K562 (cell line): ENCODE measurements at regions not wholly inside any gene's neighbourhood (a gene's known extent, or its start where the extent isn't known, plus 50 kb on each side); places are given as distances from the start of the nearest gene placed in this dataset.
"Not testable (repeated sequence)": the region's sequence is repeated elsewhere in the genome, so short reads cannot be mapped to it uniquely, and the experiment has no call there.

ENCODE experiments used
- ATAC-seq: fragments of 200-7000 bp; cut with Tn5 transposase; 3 replicates; pipeline ENCODE4 v1.9.1; 2020; ENCODE audit warnings: moderate library complexity
- BruUV-seq: library from RNA; stranded (reverse); fragments of 400-500 nt; replicated peaks from 2 replicates; lab custom pipeline; 2021; lab: Mats Ljungman, UMichigan
- CTCF ChIA-PET: fragments of 300-600 bp; formaldehyde crosslinking; extraction: SDS; loops from one replicate; lab custom pipeline; 2021; ENCODE audit warnings: low intra/inter-chr PET ratio; lab: Yijun Ruan, JAX
- POLR2A ChIA-PET: fragments of 300-600, 350-650 bp; sonication (Branson Sonifier 250); formaldehyde crosslinking; extraction: SDS; loops from one replicate; lab custom pipeline; 2021; ENCODE audit warnings: antibody characterized with exemption, inconsistent platforms; lab: Yijun Ruan, JAX
- DNase-seq, 4 experiments: peaks; one replicate each; pipeline versions ENCODE4 v3.0.0 to v3.0.0-alpha.2; 2011 to 2018; ENCODE audit warnings: low spot score in 3 of 4, mixed read lengths in 3 of 4; ENCODE audit errors: extremely low read depth in 1 of 4
- FAIRE-seq: peaks from 2 replicates; lab custom pipeline; 2011; peaks lifted over from hg19 to GRCh38; lab: Jason Lieb, UNC
- H2AFZ ChIP-seq: 2 replicates; pipeline ENCODE4 v1.6.0; 2011; ENCODE audit warnings: low read depth, low read length, control low read depth, inconsistent platforms
- H3K27ac ChIP-seq: fragments of 200-600 bp; 3 replicates; pipeline ENCODE4 v1.8.0; 2011; ENCODE audit warnings: low read depth, mild to moderate bottlenecking, control low read depth, inconsistent platforms, low read length, moderate library complexity, mixed read lengths; ENCODE audit errors: extremely low read depth
- H3K27me3 ChIP-seq, 2 experiments: fragments of 300-600 bp in 1 of 2; 2 replicates in 1 of 2; 3 replicates in 1 of 2; pipeline versions ENCODE4 v1.6.0 to v1.8.0; 2011; ENCODE audit warnings: inconsistent platforms in 2 of 2, low read length in 2 of 2, mild to moderate bottlenecking in 1 of 2, mixed read lengths in 1 of 2, moderate library complexity in 1 of 2; ENCODE audit not compliant: control insufficient read depth in 2 of 2, insufficient read depth in 2 of 2
- H3K36me3 ChIP-seq: fragments of 300-600 bp; 3 replicates; pipeline ENCODE4 v1.8.0; 2011; ENCODE audit warnings: mild to moderate bottlenecking, low read length, inconsistent platforms; ENCODE audit not compliant: control insufficient read depth, insufficient read depth
- H3K4me1 ChIP-seq, 2 experiments: fragments of 200-600 bp in 1 of 2; replicated peaks in 1 of 2; 2 replicates in 1 of 2; 3 replicates in 1 of 2; pipeline versions ENCODE4 v1.5.1 to v1.8.0; 2011; ENCODE audit warnings: inconsistent platforms in 2 of 2, low read length in 2 of 2, mild to moderate bottlenecking in 1 of 2, mixed read lengths in 1 of 2, moderate library complexity in 1 of 2; ENCODE audit not compliant: control insufficient read depth in 2 of 2, insufficient read depth in 2 of 2
- H3K4me2 ChIP-seq: 2 replicates; pipeline ENCODE4 v1.6.1; 2011; ENCODE audit warnings: low read length, control low read depth, inconsistent platforms, mixed read lengths; ENCODE audit not compliant: insufficient read depth
- H3K4me3 ChIP-seq: fragments of 200-600 bp; sonication (generic), shearing (Covaris generic); 2 replicates; pipeline ENCODE4 v1.5.1; 2016; ENCODE audit warnings: control low read depth, inconsistent platforms
- H3K79me2 ChIP-seq: fragments of 200-600 bp; 3 replicates; pipeline ENCODE4 v1.8.0; 2011; ENCODE audit warnings: low read length, inconsistent platforms; ENCODE audit not compliant: control insufficient read depth, insufficient read depth
- H3K9ac ChIP-seq, 2 experiments: 2 replicates each; pipeline versions ENCODE4 v1.6.0 to v1.6.1; 2011; ENCODE audit warnings: low read depth in 2 of 2, low read length in 2 of 2, control low read depth in 1 of 2, inconsistent platforms in 1 of 2, mild to moderate bottlenecking in 1 of 2, mixed read lengths in 1 of 2; ENCODE audit not compliant: insufficient read depth in 1 of 2
- H3K9me1 ChIP-seq: one replicate; pipeline ENCODE4 v1.6.0; 2011; ENCODE audit warnings: inconsistent platforms, mild to moderate bottlenecking, low read length, moderate library complexity; ENCODE audit not compliant: control insufficient read depth, insufficient read depth
- H3K9me3 ChIP-seq: replicated peaks from 2 replicates; pipeline ENCODE4 v1.5.1; 2011; ENCODE audit warnings: low read depth, low read length, inconsistent platforms; ENCODE audit not compliant: control insufficient read depth, insufficient read depth
- H4K20me1 ChIP-seq: replicated peaks from 2 replicates; pipeline ENCODE4 v1.6.1; 2011; ENCODE audit warnings: low read length, inconsistent platforms, mixed read lengths; ENCODE audit not compliant: control insufficient read depth, insufficient read depth
- CEBPB ChIP-seq: fragments of 450-650 bp; IDR thresholded peaks from 2 replicates; pipeline ENCODE4 v1.6.1; 2016; ENCODE audit warnings: missing genetic modification characterization, missing compliant biosample characterization
- WGBS: fragments of 100-300 bp; shearing (Covaris generic); methylation state at CpG from one replicate; pipeline ENCODE4 v1.1.6; 2016; ENCODE audit warnings: low coverage, mixed read lengths; ENCODE audit not compliant: insufficient coverage; ENCODE audit errors: missing lambda C conversion rate; 5-methylcytosine and 5-hydroxymethylcytosine counted together
- in situ Hi-C: fragments of 300-500 bp; cut with MboI; formaldehyde crosslinking; loops from 4 replicates; pipeline ENCODE4 v1.15.0; 2018; ENCODE audit warnings: inconsistent platforms, mixed read lengths
- intact Hi-C: fragments of 100-400 bp; cut with micrococcal nuclease; formaldehyde crosslinking; loops from 2 replicates; pipeline ENCODE4 v1.14.2; 2022

DNA sequence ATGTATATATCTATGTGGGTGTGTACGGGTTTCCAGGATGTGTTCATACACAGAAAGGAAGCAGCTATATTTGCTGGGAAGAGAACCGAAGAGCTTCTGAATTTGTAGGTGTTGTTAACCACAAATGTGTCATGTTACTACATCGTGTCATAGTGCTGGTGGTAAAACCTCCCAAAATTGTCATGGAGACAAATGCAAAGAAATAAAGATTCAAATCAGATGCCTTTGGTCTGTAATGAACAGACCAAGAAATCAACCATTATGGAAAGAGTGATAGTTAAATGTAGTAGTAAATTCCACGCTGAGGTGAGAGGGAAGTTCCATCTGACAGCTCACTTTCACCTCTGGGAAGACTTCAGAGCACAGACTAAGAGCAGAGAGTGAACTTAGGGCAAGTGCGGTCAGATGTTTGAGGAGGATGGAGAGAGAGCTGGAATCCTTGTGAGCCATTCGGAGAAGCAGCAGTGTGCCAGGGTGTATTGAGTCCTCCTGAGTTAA lies 487.5 kb downstream of the TMEM121 start:
- FAIRE-seq: no peak
- Histone ChIP-seq H3K27me3 (no peaks in the 10 kb centered on the region), H3K4me1 (no peaks in the 10 kb centered on the region), H3K27ac (no peak overlapping the region), H4K20me1 (no peaks in the 10 kb centered on the region), H3K9me1 (no peaks in the 10 kb centered on the region), H3K36me3 (no peaks in the 10 kb centered on the region), H3K9ac (no peak overlapping the region), H3K4me3 (no peak overlapping the region), H2AFZ (no peak overlapping the region), H3K79me2 (no peaks in the 10 kb centered on the region), H3K9me3 (no peaks in the 10 kb centered on the region), H3K4me2 (no peak overlapping the region)
- POLR2A ChIA-PET: no interaction called here
- no peak for TF ChIP-seq CEBPB (tag)
- ATAC-seq: no peak
- DNase-seq: no peak
- 0% methylated on average over 6 of the region's 6 CpGs for WGBS
- in situ Hi-C loops (no loop called here), intact Hi-C loops (no loop called here)
- BruUV-seq: no TSS peak
- CTCF ChIA-PET: no interaction called here

DNA sequence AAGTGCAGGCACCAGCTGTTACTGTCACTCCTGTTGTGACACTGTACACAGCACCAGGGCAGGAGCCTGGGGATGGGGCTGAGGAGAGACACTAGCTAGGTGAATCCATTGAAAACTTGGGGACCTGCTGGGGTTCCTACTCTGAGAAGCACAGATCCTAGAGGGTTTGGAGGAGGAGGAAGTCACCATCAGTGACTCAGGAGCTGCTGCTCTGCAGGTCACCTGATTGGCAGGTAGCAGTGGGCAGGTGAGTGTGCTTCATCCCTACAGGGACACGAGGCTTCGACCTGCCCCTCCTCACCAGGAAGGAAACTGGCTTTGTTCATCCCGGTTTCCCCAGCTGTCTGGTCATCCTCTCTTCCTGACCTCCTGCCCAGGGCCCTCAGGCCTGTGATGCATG lies 491.6 kb downstream of the TMEM121 start:
- H3K36me3 ChIP-seq, FAIRE-seq, DNase-seq, H3K4me1 ChIP-seq, H2AFZ ChIP-seq, in situ Hi-C loops, H4K20me1 ChIP-seq, H3K27ac ChIP-seq, H3K79me2 ChIP-seq, ATAC-seq, H3K4me3 ChIP-seq, BruUV-seq, intact Hi-C loops, H3K27me3 ChIP-seq, CTCF ChIA-PET, H3K9ac ChIP-seq, H3K9me1 ChIP-seq, H3K9me3 ChIP-seq, POLR2A ChIA-PET, H3K4me2 ChIP-seq: not testable (repeated sequence)
- 0% methylated on average over 2 of the region's 3 CpGs for WGBS
